ENCODE measurements at regions not wholly inside any gene's neighbourhood (a gene's known extent, or its start where the extent isn't known, plus 50 kb on each side); places are given as distances from the start of the nearest gene placed in this dataset.

DNA sequence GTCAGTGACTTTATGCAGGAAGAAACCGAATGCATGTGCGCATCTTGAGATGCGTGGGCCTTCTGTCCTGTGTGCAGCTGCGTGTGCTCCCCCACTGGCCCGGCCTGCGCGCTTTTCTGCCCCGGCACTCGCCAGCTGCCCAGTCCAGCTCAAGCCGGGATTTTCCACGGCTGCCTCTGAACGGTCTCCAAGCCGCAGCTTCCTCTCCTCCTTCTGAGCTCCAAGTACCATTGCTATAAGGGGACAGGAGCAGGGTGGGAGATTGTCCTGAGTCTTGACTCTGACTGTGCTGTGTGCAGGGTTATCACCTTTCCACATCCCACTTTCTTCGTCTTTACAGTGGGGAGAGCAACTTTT is 302.8 kb downstream of the THBS2 start:
- TF ChIP-seq TARDBP (IDR thresholded peaks at IDR 0.05) (no peak), FOXK2 (IDR thresholded peaks at IDR 0.05) (no peak), LEF1 (IDR thresholded peaks at IDR 0.05; ENCODE audit: borderline replicate concordance) (no peak), BHLHE40 (IDR thresholded peaks at IDR 0.05; ENCODE audit: borderline replicate concordance) (no peak)
